ENCODE measurements at regions not wholly inside any gene's neighbourhood (a gene's known extent, or its start where the extent isn't known, plus 50 kb on each side); places are given as distances from the start of the nearest gene placed in this dataset.

- no peak for DNase-seq (ENCODE audit: low spot score)
These were observed 156.7 kb downstream of the AXIN2 start for GRCh38 chr17:65404761-65405160.

- no peak for DNase-seq (ENCODE audit: low spot score)
These were observed 157.8 kb downstream of the AXIN2 start for GRCh38 chr17:65403626-65404025.

- no peak for DNase-seq (ENCODE audit: low spot score)
These were observed 158.6 kb downstream of the AXIN2 start for GRCh38 chr17:65402513-65403496.

GRCh38 chr17:65401561-65401960 is 159.9 kb downstream of the AXIN2 start:
- no peak for DNase-seq (ENCODE audit: low spot score)

GRCh38 chr17:65400701-65401100 is 160.7 kb downstream of the AXIN2 start:
- no peak for DNase-seq (ENCODE audit: low spot score)

GRCh38 chr17:65398040-65398787 is 163.2 kb downstream of the AXIN2 start:
- no peak for DNase-seq (ENCODE audit: low spot score)

GRCh38 chr17:65395924-65396323 is 165.5 kb downstream of the AXIN2 start:
- no peak for DNase-seq (ENCODE audit: low spot score)

GRCh38 chr17:65394811-65395472 is 166.5 kb downstream of the AXIN2 start:
- no peak for DNase-seq (ENCODE audit: low spot score)

GRCh38 chr17:65393514-65393913 is 167.9 kb downstream of the AXIN2 start:
- DNase-seq (ENCODE audit: low spot score) = no peak

- no peak for DNase-seq (ENCODE audit: low spot score)
These were observed 171.5 kb downstream of the AXIN2 start for GRCh38 chr17:65389949-65390348.

GRCh38 chr17:65389426-65389825 is 172.0 kb downstream of the AXIN2 start:
- DNase-seq (ENCODE audit: low spot score) = no peak

GRCh38 chr17:65388911-65389310 is 172.5 kb downstream of the AXIN2 start:
- no peak for DNase-seq (ENCODE audit: low spot score)

- DNase-seq (ENCODE audit: low spot score) = no peak
These were observed 174.1 kb downstream of the AXIN2 start for GRCh38 chr17:65387322-65387721.

- DNase-seq (ENCODE audit: low spot score) = no peak
These were observed 175.7 kb downstream of the AXIN2 start for GRCh38 chr17:65385726-65386125.

- DNase-seq (ENCODE audit: low spot score) = no peak
These were observed 176.4 kb downstream of the AXIN2 start for GRCh38 chr17:65385071-65385470.

- DNase-seq (ENCODE audit: low spot score) = no peak
These were observed 180.3 kb downstream of the AXIN2 start for GRCh38 chr17:65381152-65381551.

- DNase-seq (ENCODE audit: low spot score) = no peak
These were observed 186.5 kb downstream of the AXIN2 start for GRCh38 chr17:65374966-65375365.

GRCh38 chr17:65371702-65372101 is 189.7 kb downstream of the AXIN2 start:
- DNase-seq (ENCODE audit: low spot score) = no peak

GRCh38 chr17:65370669-65371131 is 190.7 kb downstream of the AXIN2 start:
- peak; percentile 35 for DNase-seq (ENCODE audit: low spot score)

GRCh38 chr17:65368341-65368740 is 193.1 kb downstream of the AXIN2 start:
- no peak for DNase-seq (ENCODE audit: low spot score)

- DNase-seq (ENCODE audit: low spot score) = no peak
These were observed 195.2 kb downstream of the AXIN2 start for GRCh38 chr17:65366102-65366844.

GRCh38 chr17:65365169-65365568 is 196.3 kb downstream of the AXIN2 start:
- DNase-seq (ENCODE audit: low spot score) = no peak
